ENCODE measurements at regions not wholly inside any gene's neighbourhood (a gene's known extent, or its start where the extent isn't known, plus 50 kb on each side); places are given as distances from the start of the nearest gene placed in this dataset.

DNA sequence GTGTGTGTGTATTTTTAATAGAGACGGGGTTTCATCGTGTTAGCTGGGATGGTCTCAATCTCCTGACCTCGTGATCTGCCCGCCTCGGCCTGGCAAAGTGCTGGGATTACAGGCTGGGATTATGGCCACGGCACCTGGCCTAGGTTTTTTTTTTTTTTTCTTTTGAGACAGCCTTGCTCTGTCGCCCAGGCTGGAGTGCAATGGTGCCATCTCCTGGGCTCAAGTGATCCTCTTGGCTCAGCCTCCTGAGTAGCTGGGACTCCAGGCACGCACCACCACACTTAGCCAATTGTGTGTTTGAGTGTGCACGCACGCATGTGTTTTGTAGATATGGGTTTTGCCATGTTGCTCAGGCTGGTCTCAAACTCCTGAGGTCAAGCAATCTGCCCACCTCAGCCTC lies 629.8 kb downstream of the ETV1 start:
- intact Hi-C loops (cut with DNase I): no loop called here
- TF ChIP-seq, protein P1, sequence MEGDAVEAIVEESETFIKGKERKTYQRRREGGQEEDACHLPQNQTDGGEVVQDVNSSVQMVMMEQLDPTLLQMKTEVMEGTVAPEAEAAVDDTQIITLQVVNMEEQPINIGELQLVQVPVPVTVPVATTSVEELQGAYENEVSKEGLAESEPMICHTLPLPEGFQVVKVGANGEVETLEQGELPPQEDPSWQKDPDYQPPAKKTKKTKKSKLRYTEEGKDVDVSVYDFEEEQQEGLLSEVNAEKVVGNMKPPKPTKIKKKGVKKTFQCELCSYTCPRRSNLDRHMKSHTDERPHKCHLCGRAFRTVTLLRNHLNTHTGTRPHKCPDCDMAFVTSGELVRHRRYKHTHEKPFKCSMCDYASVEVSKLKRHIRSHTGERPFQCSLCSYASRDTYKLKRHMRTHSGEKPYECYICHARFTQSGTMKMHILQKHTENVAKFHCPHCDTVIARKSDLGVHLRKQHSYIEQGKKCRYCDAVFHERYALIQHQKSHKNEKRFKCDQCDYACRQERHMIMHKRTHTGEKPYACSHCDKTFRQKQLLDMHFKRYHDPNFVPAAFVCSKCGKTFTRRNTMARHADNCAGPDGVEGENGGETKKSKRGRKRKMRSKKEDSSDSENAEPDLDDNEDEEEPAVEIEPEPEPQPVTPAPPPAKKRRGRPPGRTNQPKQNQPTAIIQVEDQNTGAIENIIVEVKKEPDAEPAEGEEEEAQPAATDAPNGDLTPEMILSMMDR (IDR thresholded peaks at IDR 0.05; ENCODE audit: borderline replicate concordance, extremely low read depth, insufficient read depth): no peak
- FAIRE-seq (no peak), DNase-seq (no peak)
- no peaks in the 10 kb centered on the region for H3K4me1 ChIP-seq (ENCODE audit: control insufficient read depth in 2 of 3, insufficient read depth in 2 of 3, low read depth in 1 of 3, low read length in 3 of 3)
- no peak overlapping the region for H3K27ac ChIP-seq (ENCODE audit: low read depth in 2 of 2, low read length in 2 of 2)
- H3K36me3 ChIP-seq (ENCODE audit: control insufficient read depth in 2 of 3, insufficient read depth in 3 of 3, low read length in 3 of 3): no peaks in the 10 kb centered on the region
- H3K9me3 ChIP-seq (ENCODE audit: control insufficient read depth in 2 of 3, insufficient read depth in 1 of 3, low read length in 3 of 3): no peaks in the 10 kb centered on the region
- H3K27me3 ChIP-seq (ENCODE audit: control insufficient read depth, insufficient read depth, low read length): no peaks in the 10 kb centered on the region
- no peak overlapping the region for H3K4me3 ChIP-seq (ENCODE audit: low read length in 3 of 3)
- H3K9ac ChIP-seq (ENCODE audit: low read length in 3 of 3): no peak overlapping the region

DNA sequence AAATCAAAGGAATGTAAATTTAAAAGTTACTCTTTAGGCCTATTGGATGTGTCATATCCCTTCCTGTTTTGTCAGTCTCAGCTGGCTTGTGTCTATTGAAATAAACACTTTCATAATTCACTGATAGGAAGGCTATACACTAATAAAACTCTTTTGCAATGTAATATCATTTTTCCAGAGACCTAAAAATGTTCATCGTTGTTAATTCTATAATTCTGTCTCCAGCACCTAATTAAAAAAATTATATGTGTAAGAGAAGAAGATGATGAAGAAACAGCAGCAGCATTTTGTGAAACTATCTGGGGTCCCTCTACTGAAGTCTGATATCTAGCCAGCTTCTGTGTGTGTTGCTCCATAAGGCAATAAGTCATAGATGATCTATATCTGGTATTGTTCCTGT lies 602.7 kb downstream of the ETV1 start:
- intact Hi-C loops (cut with DNase I): no loop called here
- no peak for FAIRE-seq
- Histone ChIP-seq H3K9me3 (ENCODE audit: control insufficient read depth in 2 of 3, insufficient read depth in 1 of 3, low read length in 3 of 3) (no peaks in the 10 kb centered on the region), H3K27ac (ENCODE audit: low read depth in 2 of 2, low read length in 2 of 2) (no peak overlapping the region), H3K4me3 (ENCODE audit: low read length in 3 of 3) (no peak overlapping the region), H3K36me3 (ENCODE audit: control insufficient read depth in 2 of 3, insufficient read depth in 3 of 3, low read length in 3 of 3) (no peaks in the 10 kb centered on the region), H3K9ac (ENCODE audit: low read length in 3 of 3) (no peak overlapping the region), H3K27me3 (ENCODE audit: control insufficient read depth, insufficient read depth, low read length) (no peaks in the 10 kb centered on the region), H3K4me1 (ENCODE audit: control insufficient read depth in 2 of 3, insufficient read depth in 2 of 3, low read depth in 1 of 3, low read length in 3 of 3) (no peaks in the 10 kb centered on the region)
- no peak for DNase-seq
- TF ChIP-seq, protein P1 (IDR thresholded peaks at IDR 0.05; ENCODE audit: borderline replicate concordance, extremely low read depth, insufficient read depth): no peak

DNA sequence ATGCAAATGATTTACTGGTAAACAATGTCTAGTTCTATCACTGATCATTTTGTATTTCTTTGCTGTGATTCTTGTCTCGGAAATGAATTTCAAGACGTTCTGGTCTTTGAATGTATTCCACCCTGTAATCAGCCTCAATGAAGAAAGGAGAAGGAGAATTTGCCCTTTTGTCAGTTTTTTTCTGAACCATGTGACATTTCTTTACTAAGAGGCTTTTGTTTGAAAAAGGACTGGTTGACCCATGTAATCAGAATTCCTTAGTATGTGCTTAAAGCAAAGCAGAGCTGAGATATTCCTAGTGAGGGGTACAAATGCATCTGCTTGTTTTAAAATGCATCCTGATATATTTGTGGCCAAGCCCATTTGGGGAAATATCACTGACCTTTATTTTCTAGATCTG lies 581.6 kb downstream of the ETV1 start:
- no peaks in the 10 kb centered on the region for H3K9me3 ChIP-seq (ENCODE audit: control insufficient read depth in 2 of 3, insufficient read depth in 1 of 3, low read length in 3 of 3)
- TF ChIP-seq, protein P1 (IDR thresholded peaks at IDR 0.05; ENCODE audit: borderline replicate concordance, extremely low read depth, insufficient read depth): no peak
- H3K4me1 ChIP-seq (ENCODE audit: control insufficient read depth in 2 of 3, insufficient read depth in 2 of 3, low read depth in 1 of 3, low read length in 3 of 3): no peaks in the 10 kb centered on the region
- H3K9ac ChIP-seq (ENCODE audit: low read length in 3 of 3): no peak overlapping the region
- DNase-seq: no peak
- no peaks in the 10 kb centered on the region for H3K27me3 ChIP-seq (ENCODE audit: control insufficient read depth, insufficient read depth, low read length)
- no peaks in the 10 kb centered on the region for H3K36me3 ChIP-seq (ENCODE audit: control insufficient read depth in 2 of 3, insufficient read depth in 3 of 3, low read length in 3 of 3)
- intact Hi-C loops (cut with DNase I): no loop called here
- no peak overlapping the region for H3K4me3 ChIP-seq (ENCODE audit: low read length in 3 of 3)
- no peak overlapping the region for H3K27ac ChIP-seq (ENCODE audit: low read depth in 2 of 2, low read length in 2 of 2)
- no peak for FAIRE-seq

DNA sequence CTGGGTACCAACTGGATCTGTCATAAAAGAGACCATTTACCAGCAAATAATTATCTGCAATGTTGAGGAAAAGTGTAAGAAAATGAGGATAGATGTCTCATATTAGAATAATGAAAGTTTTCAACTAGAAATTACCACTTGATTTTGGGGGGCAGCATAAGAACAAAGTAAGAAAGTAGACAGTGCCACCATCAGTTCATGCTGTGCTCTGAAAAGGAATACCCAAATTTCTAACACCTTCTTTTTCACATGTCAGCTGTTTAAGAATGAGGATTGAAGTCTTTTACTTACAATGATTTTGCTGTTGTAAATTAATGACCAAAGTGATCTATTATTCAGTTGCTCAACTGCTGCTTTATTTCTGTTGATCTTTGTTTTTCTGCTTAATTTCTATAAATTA lies 578.3 kb downstream of the ETV1 start:
- Histone ChIP-seq H3K4me3 (ENCODE audit: low read length in 3 of 3) (no peak overlapping the region), H3K4me1 (ENCODE audit: control insufficient read depth in 2 of 3, insufficient read depth in 2 of 3, low read depth in 1 of 3, low read length in 3 of 3) (no peaks in the 10 kb centered on the region), H3K9me3 (ENCODE audit: control insufficient read depth in 2 of 3, insufficient read depth in 1 of 3, low read length in 3 of 3) (no peaks in the 10 kb centered on the region), H3K27ac (ENCODE audit: low read depth in 2 of 2, low read length in 2 of 2) (no peak overlapping the region), H3K36me3 (ENCODE audit: control insufficient read depth in 2 of 3, insufficient read depth in 3 of 3, low read length in 3 of 3) (no peaks in the 10 kb centered on the region), H3K27me3 (ENCODE audit: control insufficient read depth, insufficient read depth, low read length) (no peaks in the 10 kb centered on the region), H3K9ac (ENCODE audit: low read length in 3 of 3) (no peak overlapping the region)
- FAIRE-seq: no peak
- TF ChIP-seq, protein P1 (IDR thresholded peaks at IDR 0.05; ENCODE audit: borderline replicate concordance, extremely low read depth, insufficient read depth): no peak
- intact Hi-C loops (cut with DNase I): no loop called here
- DNase-seq: no peak
